ENCODE measurements at regions not wholly inside any gene's neighbourhood (a gene's known extent, or its start where the extent isn't known, plus 50 kb on each side); places are given as distances from the start of the nearest gene placed in this dataset.

DNA sequence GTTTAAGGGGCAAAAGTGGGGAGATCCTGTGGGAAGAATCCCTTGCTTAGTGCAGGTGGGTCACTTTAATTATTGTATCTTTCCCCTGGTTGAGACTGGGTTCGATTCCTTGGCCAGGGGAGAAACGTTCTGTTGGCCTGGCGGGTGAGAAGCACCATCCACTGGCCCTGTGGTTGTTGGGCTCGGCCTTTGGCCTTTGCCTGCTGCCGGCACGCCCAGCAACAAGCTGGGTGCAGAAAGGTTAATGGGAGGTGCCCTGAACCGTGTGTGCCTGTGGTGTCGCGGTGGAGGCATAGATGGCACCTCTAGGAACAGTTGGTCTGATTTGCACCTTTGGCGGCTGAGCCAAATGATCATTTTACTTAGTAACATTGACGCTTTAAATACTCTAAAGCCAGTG, 363.6 kb upstream of the CNTNAP2 start:
- no peak for TF ChIP-seq POLR2AphosphoS5 (IDR thresholded peaks at IDR 0.05; ENCODE audit: low read depth, low read length)
- no peak for TF ChIP-seq POLR2A (IDR thresholded peaks at IDR 0.05; ENCODE audit: low read depth, low read length)
- TF ChIP-seq TAF1 (IDR thresholded peaks at IDR 0.05; ENCODE audit: borderline replicate concordance, low read depth, low read length), result no peak
